ENCODE measurements at regions not wholly inside any gene's neighbourhood (a gene's known extent, or its start where the extent isn't known, plus 50 kb on each side); places are given as distances from the start of the nearest gene placed in this dataset.

DNA sequence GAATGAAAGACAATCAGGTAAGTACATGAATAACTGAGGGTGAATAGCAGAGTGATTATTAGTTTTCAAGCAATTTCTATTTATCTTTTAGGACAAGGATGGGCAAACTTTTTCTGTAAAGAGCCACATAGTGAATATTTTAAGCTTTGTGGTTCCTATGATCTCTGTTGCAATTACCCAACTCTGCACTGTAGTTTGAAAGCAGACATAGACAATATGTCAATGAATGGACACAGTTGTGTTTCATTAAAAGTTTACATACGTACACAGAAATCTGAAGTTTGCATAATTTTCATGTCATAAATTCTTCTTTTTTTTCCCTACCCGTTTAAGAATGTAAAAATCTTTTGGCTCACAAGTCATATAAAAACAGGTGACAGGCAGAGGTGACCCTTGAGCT, 71.4 kb downstream of the ZNF281 start:
- TF ChIP-seq, protein P1, sequence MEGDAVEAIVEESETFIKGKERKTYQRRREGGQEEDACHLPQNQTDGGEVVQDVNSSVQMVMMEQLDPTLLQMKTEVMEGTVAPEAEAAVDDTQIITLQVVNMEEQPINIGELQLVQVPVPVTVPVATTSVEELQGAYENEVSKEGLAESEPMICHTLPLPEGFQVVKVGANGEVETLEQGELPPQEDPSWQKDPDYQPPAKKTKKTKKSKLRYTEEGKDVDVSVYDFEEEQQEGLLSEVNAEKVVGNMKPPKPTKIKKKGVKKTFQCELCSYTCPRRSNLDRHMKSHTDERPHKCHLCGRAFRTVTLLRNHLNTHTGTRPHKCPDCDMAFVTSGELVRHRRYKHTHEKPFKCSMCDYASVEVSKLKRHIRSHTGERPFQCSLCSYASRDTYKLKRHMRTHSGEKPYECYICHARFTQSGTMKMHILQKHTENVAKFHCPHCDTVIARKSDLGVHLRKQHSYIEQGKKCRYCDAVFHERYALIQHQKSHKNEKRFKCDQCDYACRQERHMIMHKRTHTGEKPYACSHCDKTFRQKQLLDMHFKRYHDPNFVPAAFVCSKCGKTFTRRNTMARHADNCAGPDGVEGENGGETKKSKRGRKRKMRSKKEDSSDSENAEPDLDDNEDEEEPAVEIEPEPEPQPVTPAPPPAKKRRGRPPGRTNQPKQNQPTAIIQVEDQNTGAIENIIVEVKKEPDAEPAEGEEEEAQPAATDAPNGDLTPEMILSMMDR (conservative IDR thresholded peaks at IDR 0.05) = no peak
- Histone ChIP-seq H3K14ac (ENCODE audit: insufficient read depth, low read length) (no peak overlapping the region), H4K20me1 (ENCODE audit: control insufficient read depth, insufficient read depth, insufficient read length) (no peaks in the 10 kb centered on the region), H3K9ac (ENCODE audit: extremely low read depth, insufficient read length, low read length) (no peak overlapping the region), H2BK12ac (ENCODE audit: insufficient read length, low read depth, low read length) (no peak overlapping the region), H4K5ac (ENCODE audit: insufficient read length, low read depth, low read length) (no peak overlapping the region), H2BK20ac (ENCODE audit: low read depth, low read length, poor library complexity, severe bottlenecking) (no peak overlapping the region), H2AFZ (ENCODE audit: low read length) (no peak overlapping the region), H3K4ac (ENCODE audit: low read depth, low read length) (no peak overlapping the region), H3K4me2 (ENCODE audit: insufficient read depth, insufficient read length, low read length) (no peak overlapping the region), H3K4me1 (ENCODE audit: insufficient read depth, low read length) (peaks cover 4% of the 10 kb centered on the region; the same call in 1 of the 2 replicates), H2BK120ac (ENCODE audit: low read depth, low read length, poor library complexity, severe bottlenecking) (no peak overlapping the region), H2BK5ac (ENCODE audit: insufficient read length, low read length) (no peak overlapping the region), H3K18ac (ENCODE audit: insufficient read length, low read depth, low read length) (no peak overlapping the region), H3K9me3 (ENCODE audit: control insufficient read depth, low read depth, low read length) (no peaks in the 10 kb centered on the region), H4K8ac (replicated peaks; ENCODE audit: insufficient read length, low read depth, low read length) (no peak overlapping the region), H3K23me2 (ENCODE audit: insufficient read length, low read depth, low read length, poor library complexity, severe bottlenecking) (no peaks in the 10 kb centered on the region), H3K27ac (ENCODE audit: insufficient read length, low read depth, low read length) (no peak overlapping the region), H3T11ph (ENCODE audit: low read length) (no peak overlapping the region), H2BK15ac (ENCODE audit: low read depth, low read length) (no peak overlapping the region), H3K79me1 (ENCODE audit: insufficient read depth, low read depth, low read length, poor library complexity, severe bottlenecking) (no peaks in the 10 kb centered on the region), H3K23ac (ENCODE audit: insufficient read length, low read depth, low read length) (no peak overlapping the region), H2AK5ac (ENCODE audit: insufficient read length, low read length) (no peak overlapping the region), H3K27me3 (ENCODE audit: insufficient read depth, low read length) (no peaks in the 10 kb centered on the region), H4K91ac (ENCODE audit: insufficient read length, low read depth, low read length) (no peak overlapping the region), H3K56ac (ENCODE audit: insufficient read length, low read depth, low read length) (no peak overlapping the region), H3K79me2 (ENCODE audit: insufficient read depth, low read length) (no peaks in the 10 kb centered on the region)
- H3K36me3 Mint-ChIP-seq (ENCODE audit: insufficient read depth in 1 of 3, low read depth in 3 of 3) = peaks cover 0 to 2% (median 1%) of the 10 kb centered on the region in 3 experiments; a peak in 4 of 7 replicates
- H3K4me3 Mint-ChIP-seq = no peak overlapping the region
- no peaks in the 10 kb centered on the region for H3K27me3 Mint-ChIP-seq (ENCODE audit: low read depth)
- H3K4me1 Mint-ChIP-seq = peaks cover 29 to 32% of the 10 kb centered on the region in 2 experiments
- no peak for DNase-seq
- WGBS (ENCODE audit: extremely low coverage, insufficient read length, low lambda C conversion rate) = no CpG with 5 or more reads among the region's 2 CpGs
- no peak overlapping the region for H3K27ac Mint-ChIP-seq
- H3K9me3 Mint-ChIP-seq = no peaks in the 10 kb centered on the region; a peak in 1 of 5 replicates

Measured in H9 (cell line).